ENCODE measurements at regions not wholly inside any gene's neighbourhood (a gene's known extent, or its start where the extent isn't known, plus 50 kb on each side); places are given as distances from the start of the nearest gene placed in this dataset.
"Not testable (repeated sequence)": the region's sequence is repeated elsewhere in the genome, so short reads cannot be mapped to it uniquely, and the experiment has no call there.

- DNase-seq (ENCODE audit: low read depth), result no peak
These were observed 109.2 kb upstream of the RAB12 start for GRCh38 chr18:8499810-8500675.

DNA sequence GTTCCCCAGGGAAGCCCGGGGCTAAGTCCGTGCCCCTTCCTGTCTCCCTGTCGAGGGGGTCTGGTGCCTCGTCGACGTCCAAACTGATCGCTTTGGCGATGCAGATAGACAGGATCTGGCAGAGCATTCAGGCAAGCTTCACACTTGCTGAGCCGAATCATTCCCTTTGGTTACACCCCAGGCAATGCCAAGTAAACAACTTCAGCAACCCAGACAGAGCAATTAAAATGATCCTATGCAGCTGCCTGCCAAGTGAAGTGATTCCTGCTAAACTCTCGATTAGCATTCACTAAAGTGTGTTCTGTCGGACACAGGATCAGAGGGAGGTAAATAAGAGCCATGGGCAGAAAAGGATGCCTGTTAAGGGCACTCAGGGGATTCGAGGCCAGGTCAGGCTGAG is 108.2 kb upstream of the RAB12 start:
- DNase-seq (ENCODE audit: low read depth), result no peak

DNA sequence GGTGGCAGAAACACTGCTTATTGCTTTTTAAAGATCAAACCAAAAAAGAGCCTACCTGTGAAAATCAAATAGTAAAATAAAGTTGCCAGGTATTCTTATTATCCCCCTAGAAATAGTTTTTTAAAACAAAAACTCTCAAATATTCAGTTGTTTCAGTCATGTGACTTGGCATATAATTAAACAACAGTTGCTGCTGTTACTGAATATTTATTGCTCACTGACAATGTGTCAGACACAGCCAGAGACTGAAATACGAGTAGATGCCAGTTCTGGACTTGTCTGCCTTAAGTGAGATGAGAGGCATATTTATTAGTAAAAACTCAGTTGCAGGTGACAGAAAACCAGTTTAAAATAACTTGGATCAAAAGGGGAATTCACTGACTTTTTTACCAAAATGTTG is 106.0 kb upstream of the RAB12 start:
- DNase-seq (ENCODE audit: low read depth), result no peak

- DNase-seq (ENCODE audit: low read depth), result no peak
These were observed 104.8 kb upstream of the RAB12 start for GRCh38 chr18:8504424-8504823.

DNA sequence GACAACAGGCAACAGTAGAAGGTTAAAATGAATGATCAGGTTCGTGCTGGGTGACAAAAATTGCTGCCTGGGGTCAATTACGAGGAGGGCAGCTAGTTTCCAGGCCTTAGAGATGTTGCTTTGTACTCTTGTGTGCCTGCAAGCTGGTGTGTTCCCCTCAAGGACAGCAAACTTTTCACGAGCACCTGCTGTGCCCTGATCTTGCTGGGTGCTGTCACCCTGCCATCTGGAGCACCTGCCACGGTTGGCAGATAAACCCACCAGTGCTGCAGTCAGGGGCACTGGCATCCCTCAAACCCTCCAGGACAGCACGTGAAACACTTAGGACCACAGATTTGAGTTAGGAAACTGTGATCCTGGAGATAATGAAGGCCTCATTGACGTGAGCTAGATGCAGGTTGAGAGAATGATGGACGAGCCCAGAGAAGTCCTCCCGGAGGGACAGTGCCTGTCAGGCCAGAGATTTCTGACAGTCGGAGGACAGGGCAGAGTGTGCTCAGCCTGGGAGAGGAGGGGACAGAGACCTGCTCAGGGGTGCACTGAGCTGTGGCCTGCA is 104.3 kb upstream of the RAB12 start:
- no peak for DNase-seq (ENCODE audit: low read depth)

- no peak for DNase-seq (ENCODE audit: low read depth)
These were observed 102.8 kb upstream of the RAB12 start for GRCh38 chr18:8506251-8507049.

DNA sequence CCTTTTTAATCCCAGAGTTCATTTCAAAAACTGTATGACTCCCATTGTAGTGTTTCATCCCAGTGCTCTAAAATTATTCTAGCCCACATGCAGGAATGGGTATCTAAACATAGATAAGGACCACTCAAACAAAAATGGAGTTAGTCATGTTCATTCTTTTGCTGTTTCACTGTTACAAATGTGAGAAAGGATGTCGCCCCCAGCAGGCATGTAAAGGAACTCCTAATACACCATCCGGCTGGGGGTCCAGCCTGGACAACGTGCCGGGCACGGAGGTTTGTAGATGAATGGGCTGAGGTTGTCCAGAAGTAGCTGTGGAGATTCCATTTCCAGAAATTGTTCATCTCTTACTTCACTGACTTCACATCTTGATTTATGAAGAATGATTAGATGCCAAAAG is 101.9 kb upstream of the RAB12 start:
- DNase-seq (ENCODE audit: low read depth), result no peak

DNA sequence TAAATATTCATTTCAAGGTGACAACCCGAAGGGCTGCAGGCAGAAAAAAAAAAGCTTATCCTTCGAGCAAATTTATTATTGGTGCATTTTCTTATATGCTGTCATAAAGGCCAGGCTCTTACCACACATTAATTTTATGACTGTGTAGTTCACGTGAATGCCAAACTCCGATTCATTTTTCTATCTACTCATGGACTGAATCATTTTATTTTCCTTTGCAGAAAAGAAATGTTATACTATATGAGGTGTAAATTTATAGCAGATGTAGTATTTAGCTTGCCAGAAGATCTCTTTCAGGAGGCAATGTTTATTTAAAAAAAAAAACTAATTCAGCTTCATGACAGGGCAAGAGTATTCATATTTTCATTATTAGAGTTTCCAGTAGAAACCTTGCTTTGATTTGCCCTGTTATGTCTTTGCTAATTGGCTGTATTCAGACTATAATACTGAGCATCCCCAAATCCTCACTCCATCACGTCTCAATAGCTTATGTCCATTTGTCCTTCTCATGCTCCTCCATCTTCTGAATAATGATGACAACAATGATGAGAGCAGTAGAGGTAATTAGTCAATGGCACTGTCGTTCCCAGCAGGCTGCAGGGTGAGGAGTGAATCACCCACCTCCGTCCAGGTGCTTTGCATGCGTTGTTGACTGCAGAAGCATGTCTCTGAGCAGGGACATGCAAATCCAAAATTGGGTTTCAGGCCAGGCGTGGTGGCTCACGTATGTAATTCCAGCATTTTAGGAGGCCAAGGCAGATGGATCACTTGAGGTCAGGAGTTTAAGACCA is 101.1 kb upstream of the RAB12 start:
- DNase-seq (ENCODE audit: low read depth), result no peak

DNA sequence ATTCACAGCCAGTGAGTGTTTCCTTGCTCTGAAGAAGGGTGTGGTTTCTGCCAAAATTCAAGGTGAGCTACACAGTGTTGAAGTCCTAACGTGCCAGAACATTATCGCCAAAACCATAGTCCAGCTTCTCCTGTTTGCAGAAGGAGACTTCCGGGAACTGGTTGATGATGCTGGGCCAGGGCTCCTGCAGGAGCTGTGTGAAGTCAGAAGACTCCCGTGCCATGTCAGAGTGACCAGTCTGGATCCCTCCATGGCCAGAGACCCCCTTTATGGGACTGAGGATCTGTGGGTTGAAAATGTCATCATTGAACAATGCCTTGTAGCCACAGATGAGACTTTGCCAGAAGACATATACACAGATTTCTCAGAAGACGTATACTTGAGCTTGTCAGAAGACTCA is 96.0 kb upstream of the RAB12 start:
- no peak for DNase-seq (ENCODE audit: low read depth)

GRCh38 chr18:8514409-8514808 is 94.8 kb upstream of the RAB12 start:
- no peak for DNase-seq (ENCODE audit: low read depth)

DNA sequence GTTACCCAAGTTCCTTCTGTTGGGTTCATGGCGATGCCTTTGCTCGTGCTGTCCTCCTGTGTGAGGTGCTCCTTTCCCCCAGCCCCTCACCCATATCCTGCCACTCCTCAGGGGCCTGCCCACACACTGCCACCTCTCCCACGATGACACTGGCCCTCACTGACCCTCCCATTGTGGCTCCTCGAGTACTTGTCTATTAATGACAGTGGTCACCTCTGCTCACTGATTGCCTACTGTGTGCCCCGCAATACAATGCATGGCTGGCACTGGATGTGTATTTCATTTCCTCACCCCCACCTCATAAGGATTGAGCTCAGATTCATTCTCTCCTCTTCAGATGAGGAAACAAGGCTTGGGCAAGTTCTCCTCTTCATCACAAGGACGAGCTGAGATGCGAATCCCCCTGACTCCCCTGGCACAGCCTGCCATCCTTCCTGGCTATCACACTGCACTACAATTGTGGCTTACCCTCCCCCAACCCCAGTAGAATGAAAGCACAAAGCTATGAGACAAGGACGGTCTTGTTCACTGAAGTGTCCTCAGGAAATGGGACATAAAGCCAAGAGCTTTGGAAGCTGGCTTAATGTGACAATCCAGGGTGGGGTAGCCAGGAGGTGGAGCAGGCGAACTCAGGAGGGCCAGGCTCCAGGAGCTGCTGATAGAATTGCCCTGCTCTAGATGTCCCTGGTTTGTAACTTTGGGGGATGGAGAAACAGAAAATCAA is 93.9 kb upstream of the RAB12 start:
- DNase-seq (ENCODE audit: low read depth), result no peak

DNA sequence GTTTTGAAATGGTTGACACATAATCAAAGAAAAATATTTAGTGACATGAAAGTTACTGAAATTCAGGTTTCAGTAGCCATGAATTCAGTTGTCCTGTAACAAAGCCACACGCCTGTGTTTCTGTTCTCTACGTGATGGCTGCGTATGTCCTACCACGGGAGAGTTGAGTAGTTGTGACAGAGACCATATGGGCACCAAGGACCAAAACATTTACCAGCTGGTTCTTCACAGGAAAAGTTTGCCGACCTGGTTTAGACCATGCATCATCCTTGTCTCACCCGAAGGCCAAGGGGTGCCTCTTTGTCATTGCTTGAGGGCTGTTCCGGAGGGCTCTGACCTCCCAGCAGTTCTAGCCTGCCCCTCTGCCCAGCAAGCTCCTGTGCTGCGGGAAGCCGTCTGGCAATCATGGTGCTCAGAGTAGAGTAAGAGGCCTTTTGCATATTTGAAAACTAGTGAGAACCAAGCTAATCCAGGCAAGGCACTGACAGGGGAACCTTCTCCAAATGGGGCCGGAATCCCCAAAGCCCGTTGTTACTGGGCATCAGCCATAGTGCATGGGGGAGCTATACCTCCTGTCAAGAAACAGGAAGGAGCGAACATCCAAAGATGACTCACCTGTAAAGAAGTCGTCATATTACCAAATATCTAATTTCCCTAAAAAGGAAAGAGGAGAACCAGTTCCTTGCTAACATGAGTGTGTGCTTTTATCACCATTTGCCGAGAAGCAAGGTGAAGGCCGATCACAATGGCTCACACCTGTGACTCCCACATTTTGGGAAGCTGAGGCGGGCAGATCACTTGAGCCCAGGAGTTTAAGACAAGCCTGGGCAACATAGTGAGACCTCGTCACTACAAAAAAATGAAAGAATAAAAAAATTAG is 92.6 kb upstream of the RAB12 start:
- no peak for DNase-seq (ENCODE audit: low read depth)

DNA sequence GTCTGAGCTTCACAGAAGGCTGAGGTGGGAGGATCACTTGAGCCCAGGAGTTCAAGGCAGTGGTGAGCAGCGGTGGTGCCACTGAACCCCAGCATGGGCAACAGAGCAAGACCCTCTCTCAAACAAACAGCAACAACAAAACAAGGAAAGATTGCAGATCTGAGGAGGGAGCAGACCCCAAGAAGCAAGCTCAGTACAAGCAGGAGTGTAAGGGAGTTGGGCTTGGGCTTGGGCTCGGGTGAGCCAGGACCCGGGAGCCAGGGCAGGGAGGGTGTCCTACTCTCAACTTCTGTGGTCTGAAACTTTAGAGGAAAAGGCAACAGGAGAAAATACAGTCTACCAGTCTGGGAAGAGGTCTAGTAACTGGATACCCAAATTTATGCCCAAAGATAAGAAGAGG is 92.0 kb upstream of the RAB12 start:
- DNase-seq (ENCODE audit: low read depth), result no peak

DNA sequence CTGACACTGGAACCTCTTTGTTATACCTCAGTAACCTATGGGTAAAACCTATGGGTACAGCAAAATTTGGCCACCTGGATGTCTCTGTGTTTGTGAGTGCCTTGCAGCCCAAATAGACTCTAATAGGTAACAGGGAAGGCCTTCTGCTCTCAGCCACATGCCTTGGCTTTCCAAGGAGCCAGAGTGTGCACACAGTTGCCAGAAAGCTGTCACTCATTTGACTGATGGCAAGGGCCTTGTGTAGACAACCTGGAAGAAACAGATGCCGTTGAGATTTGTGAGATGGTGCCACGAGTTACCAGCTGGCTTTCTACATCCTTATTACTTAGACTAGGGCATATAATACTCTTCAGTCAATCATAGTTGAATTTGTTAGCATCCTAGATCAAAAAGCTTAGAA is 90.1 kb upstream of the RAB12 start:
- no peak for DNase-seq (ENCODE audit: low read depth)

DNA sequence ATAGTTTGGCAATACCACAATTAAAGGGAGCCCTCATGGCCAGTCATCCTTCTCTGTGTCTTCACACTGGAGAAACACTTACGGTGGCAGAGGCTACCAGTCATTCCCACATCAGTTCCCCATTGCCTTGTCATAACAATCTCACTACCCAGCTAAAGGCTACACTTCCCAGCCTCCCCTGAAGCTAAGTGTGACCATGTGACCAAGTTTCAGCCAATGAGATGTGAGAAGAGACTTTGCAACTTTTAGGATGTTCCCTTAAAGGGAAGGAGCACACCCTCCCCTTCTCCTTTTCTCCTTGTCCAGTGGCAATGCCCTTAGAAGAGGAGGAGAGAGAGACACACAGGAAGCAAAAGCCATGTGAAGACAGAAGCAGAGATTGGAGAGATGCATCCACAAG is 89.0 kb upstream of the RAB12 start:
- no peak for DNase-seq (ENCODE audit: low read depth)

- DNase-seq (ENCODE audit: low read depth), result no peak
These were observed 86.5 kb upstream of the RAB12 start for GRCh38 chr18:8522756-8523155.

- DNase-seq (ENCODE audit: low read depth), result no peak
These were observed 83.5 kb upstream of the RAB12 start for GRCh38 chr18:8525692-8526091.

DNA sequence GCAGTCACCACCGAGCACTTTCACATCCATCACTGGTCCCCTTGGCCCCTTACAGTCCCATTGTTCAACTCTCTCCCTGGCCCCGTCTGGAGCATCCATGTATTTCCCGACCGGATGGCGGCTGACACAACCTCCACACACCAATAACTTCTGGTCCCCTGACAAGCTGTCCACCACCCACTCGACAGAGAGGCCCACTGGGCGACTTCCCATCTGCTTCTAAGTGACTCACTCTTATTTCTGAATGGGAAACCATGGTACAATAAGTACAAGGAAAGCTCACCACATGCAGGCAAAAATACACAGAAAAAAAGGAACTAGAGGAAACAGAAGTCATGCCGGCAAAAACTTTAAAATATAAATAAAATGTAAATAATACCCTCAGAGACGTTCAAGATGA is 82.9 kb upstream of the RAB12 start:
- DNase-seq (ENCODE audit: low read depth), result no peak

GRCh38 chr18:8529609-8530008 is 79.6 kb upstream of the RAB12 start:
- DNase-seq (ENCODE audit: low read depth), result no peak

- not testable (repeated sequence) for DNase-seq (ENCODE audit: low read depth)
These were observed 78.2 kb upstream of the RAB12 start for GRCh38 chr18:8531084-8531483.

- DNase-seq (ENCODE audit: low read depth), result no peak
These were observed 73.0 kb upstream of the RAB12 start for GRCh38 chr18:8536231-8536630.

Data from activated T-cell treated with anti-CD3 and anti-CD28 coated beads for 1 hour (primary cell).